ENCODE measurements at regions not wholly inside any gene's neighbourhood (a gene's known extent, or its start where the extent isn't known, plus 50 kb on each side); places are given as distances from the start of the nearest gene placed in this dataset.
A peak's percentile ranks its signal among the peaks of the same experiment; 100 is the strongest.
"Not testable (repeated sequence)": the region's sequence is repeated elsewhere in the genome, so short reads cannot be mapped to it uniquely, and the experiment has no call there.

DNA sequence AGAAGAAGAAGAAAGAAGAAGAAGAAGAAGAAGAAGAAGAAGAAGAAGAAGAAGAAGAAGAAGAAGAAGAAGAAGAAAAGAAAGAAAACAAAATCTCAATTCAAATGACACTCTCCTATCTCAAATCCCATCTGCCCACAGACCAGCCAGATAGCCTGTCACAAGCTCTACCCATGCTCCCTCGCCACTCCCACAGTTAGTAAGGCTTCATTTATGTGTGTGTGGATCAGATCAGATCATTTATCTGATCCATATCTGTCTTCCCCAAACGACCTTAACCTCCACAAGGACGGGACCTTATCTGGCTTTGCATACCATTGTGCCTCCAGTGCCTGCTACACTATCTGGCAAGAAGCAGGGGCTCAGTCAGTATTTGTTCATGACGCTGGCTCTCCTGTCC lies 81.9 kb upstream of the RREB1 start:
- DNase-seq (ENCODE audit: low read depth), result no peak

DNA sequence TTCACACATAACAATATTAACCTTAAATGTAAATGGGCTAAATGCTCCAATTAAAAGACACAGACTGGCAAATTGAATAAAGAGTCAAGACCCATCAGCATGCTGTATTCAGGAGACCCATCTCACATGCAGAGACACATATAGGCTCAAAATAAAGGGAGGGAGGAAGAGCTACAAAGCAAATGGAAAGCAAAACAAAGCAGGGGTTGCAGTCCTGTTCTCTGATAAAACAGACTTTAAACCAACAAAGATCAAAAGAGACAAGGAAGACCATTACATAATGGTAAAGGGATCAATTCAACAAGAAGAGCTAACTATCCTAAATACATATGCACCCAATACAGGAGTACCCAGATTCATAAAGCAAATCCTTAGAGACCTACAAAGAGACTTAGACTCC lies 78.8 kb upstream of the RREB1 start:
- not testable (repeated sequence) for DNase-seq (ENCODE audit: low read depth)

DNA sequence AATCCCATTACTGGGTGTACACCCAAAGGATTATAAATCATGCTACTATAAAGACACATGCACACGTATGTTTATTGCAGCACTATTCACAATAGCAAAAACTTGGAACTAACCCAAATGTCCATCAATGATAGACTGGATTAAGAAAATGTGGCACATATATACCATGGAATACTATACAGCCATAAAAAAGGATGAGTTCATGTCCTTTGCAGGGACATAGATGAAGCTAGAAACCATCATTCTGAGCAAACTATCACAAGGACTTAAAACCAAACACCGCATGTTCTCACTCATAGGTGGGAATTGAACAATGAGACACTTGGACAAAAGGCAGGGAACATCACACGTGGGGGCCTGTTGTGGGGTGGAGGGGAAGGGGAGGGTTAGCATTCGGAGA lies 76.8 kb upstream of the RREB1 start:
- DNase-seq (ENCODE audit: low read depth), result not testable (repeated sequence)

DNA sequence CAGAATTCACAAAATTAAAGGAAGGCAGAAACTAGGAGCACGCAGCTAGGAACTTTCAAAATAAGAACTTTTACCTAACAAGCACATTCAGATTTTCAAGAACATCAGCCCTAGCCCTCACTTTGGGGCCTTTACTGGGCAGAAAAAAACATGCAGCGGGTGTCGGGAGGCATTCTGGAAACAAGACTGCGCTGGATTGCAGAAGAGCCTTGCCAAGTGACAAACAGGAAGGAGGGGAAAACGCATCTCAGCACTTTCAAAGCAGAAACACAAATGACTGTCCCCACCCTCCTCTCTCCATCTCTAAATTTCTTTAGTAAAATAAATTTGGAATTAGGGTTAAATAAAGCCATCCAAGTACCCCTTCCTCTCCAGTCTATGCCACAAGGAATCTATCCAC lies 74.6 kb upstream of the RREB1 start:
- DNase-seq (ENCODE audit: low read depth), result no peak

DNA sequence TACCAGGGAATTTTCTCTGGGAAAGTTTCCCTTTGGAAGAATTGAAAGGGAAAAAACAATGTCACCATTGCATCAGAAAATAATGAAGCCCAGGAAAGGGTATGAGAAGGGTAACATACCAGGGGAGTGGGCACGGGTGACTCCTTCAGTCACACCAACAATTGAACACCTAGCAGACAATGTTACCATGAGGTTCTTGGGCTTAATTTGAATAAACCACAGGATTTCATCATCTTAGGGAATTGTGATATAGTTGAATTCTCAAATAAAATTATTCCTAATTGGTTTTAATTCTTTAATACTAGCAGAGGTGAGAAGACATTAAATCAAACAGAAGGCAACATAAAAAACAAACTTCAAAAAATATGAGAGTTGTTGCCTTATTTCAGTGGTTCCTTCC lies 73.7 kb upstream of the RREB1 start:
- no peak for DNase-seq (ENCODE audit: low read depth)

DNA sequence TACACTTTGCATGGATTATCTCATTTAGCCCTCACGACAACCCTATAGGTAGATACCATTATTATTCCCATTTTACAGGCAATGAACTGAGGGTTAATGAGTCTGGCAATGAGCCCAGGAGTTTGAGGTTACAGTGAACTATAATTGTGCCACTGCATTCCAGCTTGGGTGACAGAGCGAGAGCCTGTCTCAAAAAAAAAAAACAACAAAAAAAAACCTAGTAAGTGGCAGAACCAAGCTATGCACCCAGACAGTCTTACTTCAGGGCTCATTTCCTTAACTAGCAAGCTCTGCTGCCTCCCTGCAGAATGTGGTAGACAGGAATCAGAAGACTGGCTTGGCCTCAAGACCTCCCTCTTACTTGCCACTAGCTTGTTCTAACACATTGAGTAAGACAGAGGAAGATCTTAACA lies 71.9 kb upstream of the RREB1 start:
- DNase-seq (ENCODE audit: low read depth), result no peak

DNA sequence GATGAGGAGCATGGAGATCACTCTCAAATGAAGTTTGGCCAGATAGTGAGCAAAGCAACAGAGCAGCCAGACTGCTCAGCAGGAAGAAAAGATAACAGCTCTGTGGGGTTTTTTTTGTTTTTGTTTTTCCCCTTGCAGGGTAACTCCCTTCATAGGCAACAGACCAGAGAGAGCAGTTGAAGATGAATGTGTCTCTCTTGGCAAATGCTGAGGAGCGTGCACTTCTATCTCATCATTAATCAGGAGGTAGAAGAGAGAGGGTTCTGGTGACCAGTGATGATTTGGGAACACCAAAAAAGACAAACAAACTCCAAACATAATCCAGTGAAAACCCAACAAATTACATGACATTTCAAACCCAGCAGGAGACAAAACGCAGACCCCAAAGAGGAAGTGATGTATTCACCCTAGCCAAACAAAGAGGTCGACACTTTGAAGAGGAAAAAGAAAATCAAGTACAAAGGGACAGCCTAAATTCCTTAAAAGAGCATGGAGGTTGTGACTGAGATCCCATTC lies 66.2 kb upstream of the RREB1 start:
- no peak for DNase-seq (ENCODE audit: low read depth)

DNA sequence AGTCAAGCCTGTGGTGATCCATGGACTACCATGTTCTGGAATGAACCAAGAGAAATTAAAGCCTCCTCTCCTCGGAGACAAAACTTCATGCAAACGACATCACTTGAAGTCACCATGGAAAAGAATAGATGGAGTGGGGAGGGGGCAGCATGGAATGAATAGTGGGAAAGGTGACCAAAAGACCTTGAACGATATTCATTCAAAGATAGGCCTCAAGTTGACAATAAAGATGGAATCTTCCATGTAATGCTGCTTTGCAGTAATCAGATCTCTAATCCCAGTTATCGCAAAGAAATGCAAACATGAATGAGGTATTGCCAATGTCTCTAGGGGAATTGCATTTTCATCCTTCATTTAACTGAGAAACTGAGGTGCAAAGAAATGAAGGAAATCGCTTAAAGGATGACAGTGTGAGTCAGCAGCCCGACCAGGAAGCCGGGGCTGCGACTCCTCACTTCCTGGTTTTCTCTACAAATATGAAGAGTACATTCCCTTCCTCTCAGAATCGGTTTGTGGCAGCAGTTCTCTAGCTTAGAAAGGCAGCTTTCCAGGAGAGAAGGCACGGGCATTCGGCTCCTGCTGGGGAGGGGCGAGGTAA lies 65.6 kb upstream of the RREB1 start:
- DNase-seq (ENCODE audit: low read depth), result no peak

DNA sequence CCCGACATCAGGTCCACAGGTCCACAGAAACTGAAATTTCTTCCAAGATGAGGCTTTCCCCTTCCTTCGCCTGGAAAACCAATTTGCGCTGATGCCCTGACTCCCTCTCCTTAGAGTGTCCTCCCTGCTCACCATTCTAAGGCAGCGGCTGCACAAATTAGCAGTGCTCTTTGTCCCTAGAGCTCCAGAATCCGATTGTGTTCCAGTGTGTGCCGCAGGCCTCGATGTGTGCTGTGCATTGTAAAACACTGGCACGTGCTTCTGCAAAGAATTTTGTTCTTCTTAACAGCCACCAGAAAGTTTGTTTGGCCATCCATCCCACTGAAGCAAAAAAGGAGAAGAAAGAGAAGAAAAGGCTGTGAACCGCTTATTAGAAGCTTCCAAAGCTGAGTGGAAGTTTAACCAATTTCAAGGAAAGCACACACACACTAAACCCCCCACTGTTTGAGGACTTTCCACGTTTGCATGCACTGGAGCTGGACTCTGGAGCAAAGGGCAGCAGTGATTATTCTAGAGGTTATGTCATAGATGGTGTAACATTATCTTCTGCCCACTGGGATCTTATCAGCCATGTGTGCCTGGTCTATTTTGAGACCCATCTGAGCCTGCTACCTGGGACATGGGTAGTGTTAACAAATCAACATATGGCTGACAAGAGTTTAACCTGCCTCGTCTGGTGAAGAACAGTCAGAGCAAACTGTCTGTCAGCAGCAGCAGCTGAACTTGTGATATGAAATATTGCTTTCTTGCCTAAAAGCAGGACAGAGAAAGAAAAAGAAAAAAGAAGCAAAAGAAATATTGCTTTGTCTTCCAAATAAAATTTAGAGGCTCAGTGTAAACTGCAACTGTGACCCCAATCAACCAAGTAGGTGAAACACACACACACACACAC lies 64.9 kb upstream of the RREB1 start:
- DNase-seq (ENCODE audit: low read depth), result no peak

DNA sequence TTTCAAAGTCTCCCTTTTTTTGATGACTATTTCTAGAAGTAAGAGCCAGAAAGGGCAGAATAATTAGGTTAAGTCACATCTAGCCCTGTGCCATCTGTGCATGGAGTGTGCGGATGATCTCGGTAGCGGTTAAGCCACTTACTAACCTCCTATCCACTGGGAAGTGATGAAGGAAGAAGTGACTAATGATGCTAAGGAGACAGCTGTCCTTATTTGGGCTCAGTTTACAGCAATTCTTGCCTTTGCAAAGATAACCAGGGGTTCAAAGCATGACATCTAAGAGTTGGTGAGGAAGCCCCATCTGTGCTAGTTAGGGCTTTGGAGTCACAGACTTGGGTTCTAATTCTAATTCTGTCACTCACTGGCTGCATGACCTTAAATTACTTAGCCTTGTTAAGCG lies 62.4 kb upstream of the RREB1 start:
- DNase-seq (ENCODE audit: low read depth), result no peak

DNA sequence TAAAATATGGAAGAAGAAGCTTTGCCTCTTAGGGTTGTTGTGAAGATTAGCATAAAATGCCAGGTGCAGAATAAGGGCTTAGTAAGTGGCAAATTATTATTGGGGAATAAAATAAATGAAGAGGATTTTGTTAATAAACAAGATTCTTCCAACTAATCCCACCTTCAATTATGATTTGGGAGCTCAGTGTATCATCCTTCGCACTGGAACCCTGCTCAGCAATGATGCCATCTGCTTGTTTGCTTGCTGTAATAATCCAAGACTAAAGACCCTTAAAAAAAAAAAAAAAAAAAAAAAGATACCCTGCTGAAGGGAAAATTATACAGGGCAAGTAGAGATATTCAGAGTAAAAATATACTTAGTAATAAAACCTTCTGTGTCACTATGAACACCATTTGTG lies 62.0 kb upstream of the RREB1 start:
- no peak for DNase-seq (ENCODE audit: low read depth)

DNA sequence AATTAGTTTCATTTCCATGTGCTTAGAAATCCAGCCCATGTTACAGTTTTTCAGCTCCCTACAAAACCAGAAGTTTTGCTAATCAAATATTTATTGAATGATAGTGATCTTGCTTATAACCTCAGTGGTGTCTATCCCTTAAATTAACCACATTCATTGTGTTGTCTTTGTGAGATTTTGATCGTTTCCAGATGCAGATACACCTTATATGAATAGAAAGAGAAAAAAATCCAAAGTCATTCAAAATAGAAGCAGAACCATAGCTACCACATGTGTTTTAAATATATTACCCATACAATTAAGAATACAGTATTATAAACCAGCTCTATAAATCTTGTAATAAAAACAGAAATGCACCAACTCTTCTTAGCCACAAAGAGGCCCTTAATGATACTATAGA lies 60.6 kb upstream of the RREB1 start:
- no peak for DNase-seq (ENCODE audit: low read depth)

DNA sequence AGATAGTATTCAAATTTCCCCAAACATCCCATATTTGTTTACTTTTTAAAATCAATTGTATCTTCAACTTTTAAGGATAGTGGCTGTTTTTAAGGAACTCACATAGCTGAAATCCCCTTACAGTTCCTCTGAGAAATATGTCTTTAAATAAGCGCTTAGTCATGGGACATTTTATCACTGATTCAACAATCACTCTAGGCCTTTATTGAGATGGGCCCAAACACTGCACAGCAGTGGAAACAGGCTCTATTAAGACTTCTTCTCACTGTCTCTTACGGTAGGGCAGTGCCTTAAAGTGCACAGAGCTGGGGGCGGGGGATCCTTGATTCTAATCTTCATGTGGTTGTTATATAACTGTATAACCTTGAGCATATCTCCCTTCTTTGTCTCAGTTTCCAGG lies 59.8 kb upstream of the RREB1 start:
- no peak for DNase-seq (ENCODE audit: low read depth)

DNA sequence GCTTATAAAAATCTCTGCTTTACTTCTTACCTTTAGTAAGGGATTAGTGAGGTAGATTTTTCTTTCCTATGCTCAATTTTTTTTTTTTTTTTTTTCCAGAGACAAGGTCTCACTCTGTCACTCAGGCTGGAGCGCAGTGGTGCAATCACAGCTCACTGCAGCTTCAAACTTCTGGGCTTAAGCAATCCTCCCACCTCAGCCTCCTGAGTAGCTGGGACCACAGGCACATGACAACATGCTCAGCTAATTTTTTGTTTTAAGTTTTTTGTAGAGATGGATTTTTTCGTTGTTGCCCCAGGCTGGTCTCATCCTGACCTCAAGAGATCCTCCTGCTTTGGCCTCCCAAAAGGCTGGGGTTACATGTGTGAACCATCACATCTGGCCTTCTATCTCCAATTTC lies 58.9 kb upstream of the RREB1 start:
- DNase-seq (ENCODE audit: low read depth), result no peak

DNA sequence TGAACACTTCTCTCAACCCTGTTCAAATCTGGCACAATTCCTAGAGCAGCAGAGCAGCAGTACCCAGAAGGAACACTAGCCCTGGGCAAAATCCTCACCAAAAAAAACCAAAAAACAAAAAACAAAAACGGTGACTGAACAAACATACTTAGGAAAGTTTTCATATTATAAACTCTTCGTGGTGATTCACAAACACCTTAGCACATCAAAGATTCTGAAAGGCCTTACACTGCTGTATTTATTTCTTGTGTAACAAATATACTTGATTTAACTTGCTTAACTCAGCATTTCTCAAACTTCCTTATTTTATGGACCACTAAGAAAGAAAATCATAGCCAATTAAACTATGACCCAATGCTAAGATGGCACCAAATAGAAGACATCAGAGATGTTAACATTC lies 57.8 kb upstream of the RREB1 start:
- DNase-seq (ENCODE audit: low read depth), result no peak

DNA sequence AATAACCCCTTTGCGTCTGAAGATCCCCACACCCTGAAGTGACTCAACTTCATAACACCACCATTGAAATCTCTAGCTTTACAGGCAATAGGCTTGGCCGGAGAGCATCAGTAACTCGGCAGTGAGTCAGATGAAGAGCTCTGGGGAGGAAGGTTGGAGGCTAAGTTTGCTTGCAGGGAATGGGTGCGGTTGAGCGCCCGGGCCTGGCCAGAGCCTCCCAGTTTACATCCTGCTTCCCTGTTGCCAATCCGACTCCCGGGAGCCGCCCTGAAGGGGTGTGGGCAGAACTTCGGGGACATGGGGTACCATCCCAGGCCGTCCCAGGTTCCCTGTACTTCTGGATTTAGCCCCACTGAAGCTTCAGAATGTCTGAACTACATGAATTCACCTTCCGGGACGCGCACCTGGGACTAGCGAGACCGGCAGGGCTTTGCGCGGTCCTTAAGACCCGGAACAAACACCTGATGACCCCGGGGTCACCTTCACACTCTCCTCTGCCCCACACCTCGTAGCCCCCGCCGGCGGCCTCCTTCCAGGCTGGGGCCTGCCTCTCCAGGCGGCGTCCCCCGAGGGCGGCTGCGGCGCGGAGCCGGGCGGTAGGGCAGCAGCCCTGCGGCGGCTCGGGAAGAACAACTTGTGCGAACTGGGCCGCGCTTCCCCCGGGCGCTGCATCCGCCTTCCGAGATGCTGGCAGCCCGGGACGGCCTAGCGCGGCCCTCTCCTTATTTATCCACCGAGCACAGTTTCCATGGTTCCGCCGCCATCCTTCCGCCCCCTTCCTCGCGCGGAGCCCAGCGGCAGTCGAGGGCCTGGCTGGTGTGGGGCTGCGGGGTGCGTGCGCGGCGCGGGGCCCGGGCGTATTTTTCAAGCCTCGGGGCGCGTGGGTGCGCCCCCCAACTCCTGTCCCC lies 56.6 kb upstream of the RREB1 start:
- DNase-seq (ENCODE audit: low read depth), result no peak

DNA sequence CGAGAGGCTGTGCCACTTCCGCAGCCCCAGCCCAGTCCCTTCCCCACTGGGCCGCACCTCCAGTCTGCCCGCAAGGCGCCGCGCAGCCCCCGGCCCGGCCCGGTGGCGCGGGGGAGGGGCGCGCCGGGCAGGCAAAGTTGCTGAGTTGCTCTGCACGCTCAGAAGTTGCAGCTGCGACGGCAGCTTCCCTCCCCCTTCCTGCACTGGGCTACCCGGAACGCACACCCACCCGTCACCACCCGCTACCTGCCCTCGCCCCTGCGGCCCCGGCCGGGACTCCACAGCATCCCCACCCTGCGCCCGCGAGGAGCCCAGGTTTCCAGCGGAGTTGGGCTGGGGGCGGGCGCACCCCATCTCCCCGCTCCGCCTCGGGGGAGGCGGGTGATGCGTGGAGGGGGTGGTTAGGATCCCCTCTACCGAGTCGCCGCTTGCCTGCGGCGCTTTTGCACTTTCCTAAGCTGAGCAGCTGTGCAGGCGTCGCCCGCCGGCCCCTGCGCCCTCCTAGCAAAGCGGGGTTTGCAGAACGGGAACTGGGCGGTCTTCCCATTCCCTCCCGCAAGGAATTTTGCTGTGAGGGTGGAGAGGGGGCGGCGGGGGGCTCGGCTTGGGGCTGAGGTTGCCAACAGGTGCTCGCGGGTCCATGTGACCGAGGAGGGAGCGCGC lies 55.9 kb upstream of the RREB1 start:
- peak; percentile 15 for DNase-seq (ENCODE audit: low read depth)

DNA sequence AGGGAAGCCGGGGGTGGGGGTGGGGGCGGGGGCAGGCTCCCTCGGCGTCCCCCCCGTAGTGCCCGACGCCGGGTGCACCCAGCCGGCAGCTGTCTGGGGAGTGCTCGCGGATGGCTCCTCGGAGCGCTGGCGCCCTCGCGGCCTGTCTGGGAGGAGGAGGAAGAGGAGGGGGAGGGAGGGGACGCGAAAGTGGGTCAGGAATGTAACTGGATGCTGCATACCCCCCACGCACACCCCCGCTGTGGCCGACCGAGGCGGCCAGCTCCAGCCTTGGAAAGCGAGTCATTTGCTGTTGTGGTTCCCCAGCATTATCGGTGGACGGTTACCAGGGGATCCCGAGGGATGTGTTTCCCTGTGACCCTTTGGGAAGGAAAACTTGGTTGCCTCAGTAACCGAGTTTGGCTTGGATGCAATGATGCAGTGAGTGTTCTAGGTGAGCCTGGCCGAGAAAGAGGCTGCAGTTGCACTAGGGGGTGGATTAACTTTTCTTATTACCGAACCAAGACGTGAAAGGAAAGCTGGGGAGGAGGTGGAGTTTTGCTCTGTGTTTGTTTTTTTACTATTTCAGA lies 55.2 kb upstream of the RREB1 start:
- no peak for DNase-seq (ENCODE audit: low read depth)

DNA sequence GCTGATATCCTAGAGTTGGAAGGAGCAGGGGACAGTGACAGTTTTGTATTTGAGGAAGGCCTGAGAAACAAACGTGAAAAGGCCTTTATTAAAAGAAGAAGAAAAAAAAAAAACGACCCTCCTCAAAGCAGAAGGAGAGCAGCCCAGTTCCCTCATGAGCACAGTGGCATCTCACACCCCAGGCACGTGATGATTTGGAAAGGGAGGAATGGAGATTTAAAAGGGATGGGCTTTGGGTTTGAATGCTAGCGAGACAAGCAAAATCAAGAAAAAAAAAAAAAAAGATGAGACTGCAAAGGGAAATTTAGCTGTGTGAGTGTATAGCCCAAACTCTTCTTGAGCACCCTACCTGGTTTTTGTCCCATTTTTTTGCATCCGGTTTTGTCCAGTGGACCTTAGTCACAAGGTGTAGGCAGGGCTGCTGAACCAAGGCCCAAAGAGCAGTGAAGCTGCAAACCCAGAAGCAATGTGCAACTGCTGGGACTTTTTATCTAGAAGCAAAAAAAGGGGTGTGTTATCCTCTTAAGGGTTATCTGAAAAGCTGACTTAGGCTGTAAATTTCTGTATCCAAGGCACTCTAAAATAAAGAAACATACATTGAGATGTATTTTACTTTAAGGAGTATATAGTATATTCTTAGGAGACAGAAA lies 54.5 kb upstream of the RREB1 start:
- DNase-seq (ENCODE audit: low read depth), result no peak

Data from stimulated activated CD8-positive, alpha-beta memory T cell treated with anti-CD3 and anti-CD28 coated beads, Interleukin-4, amount 100 ng/mL, for 24 hours (primary cell).